CD14-positive monocyte (primary cell): ENCODE measurements at regions not wholly inside any gene's neighbourhood (a gene's known extent, or its start where the extent isn't known, plus 50 kb on each side); places are given as distances from the start of the nearest gene placed in this dataset.

Source experiments
- DNase-seq, 3 donors: peaks; one replicate each; pipeline ENCODE4 v3.0.0-alpha.2; 2011 to 2022
- H2AFZ ChIP-seq: 2 replicates; pipeline ENCODE4 v1.6.0; 2012; ENCODE audit warnings: mild to moderate bottlenecking, low read depth, low read length, inconsistent platforms; ENCODE audit not compliant: insufficient read depth, poor library complexity, severe bottlenecking
- H3K27ac ChIP-seq, 2 donors: 1 replicate in 1 of 2; 2 replicates in 1 of 2; pipeline ENCODE4 v1.5.1; 2012 to 2013; ENCODE audit warnings: low read length in 2 of 2, control low read depth in 1 of 2, inconsistent platforms in 1 of 2, low read depth in 1 of 2, mild to moderate bottlenecking in 1 of 2
- H3K27me3 ChIP-seq, 2 donors: one replicate each; pipeline versions ENCODE4 v1.6.0 to v1.6.1; 2011 to 2013; ENCODE audit warnings: low read length in 2 of 2; ENCODE audit not compliant: control insufficient read depth in 2 of 2, insufficient read depth in 2 of 2
- H3K36me3 ChIP-seq, 2 donors: replicated peaks in 1 of 2; 1 replicate in 1 of 2; 2 replicates in 1 of 2; pipeline versions ENCODE4 v1.5.1 to v1.6.1; 2012 to 2013; ENCODE audit warnings: low read length in 2 of 2, control low read depth in 1 of 2, inconsistent platforms in 1 of 2, mild to moderate bottlenecking in 1 of 2; ENCODE audit not compliant: insufficient read depth in 2 of 2, control insufficient read depth in 1 of 2
- H3K4me1 ChIP-seq, 2 donors: 1 replicate in 1 of 2; 2 replicates in 1 of 2; pipeline versions ENCODE4 v1.5.1 to v1.6.1; 2012 to 2013; ENCODE audit warnings: low read length in 2 of 2, control low read depth in 1 of 2, inconsistent platforms in 1 of 2, mild to moderate bottlenecking in 1 of 2, moderate library complexity in 1 of 2; ENCODE audit not compliant: insufficient read depth in 2 of 2, control insufficient read depth in 1 of 2
- H3K4me2 ChIP-seq: replicated peaks from 2 replicates; pipeline ENCODE3; 2012; ENCODE audit warnings: low read length, moderate library complexity, mild to moderate bottlenecking; ENCODE audit not compliant: poor library complexity, severe bottlenecking; ENCODE audit errors: extremely low read depth
- H3K4me3 ChIP-seq, 3 experiments: fragments of 200-600 bp in 1 of 3; sonication (generic) in 1 of 3; replicated peaks in 1 of 3; 1 replicate in 2 of 3; 2 replicates in 1 of 3; pipeline ENCODE4 v1.5.1; 2011 to 2013; ENCODE audit warnings: low read length in 3 of 3, mild to moderate bottlenecking in 3 of 3, control low read depth in 2 of 3, low read depth in 2 of 3, inconsistent platforms in 1 of 3, moderate library complexity in 1 of 3
- H3K79me2 ChIP-seq: 2 replicates; pipeline ENCODE4 v1.6.0; 2012; ENCODE audit warnings: mild to moderate bottlenecking, control low read depth, inconsistent platforms, low read length, moderate library complexity; ENCODE audit not compliant: insufficient read depth
- H3K9ac ChIP-seq: 2 replicates; pipeline ENCODE4 v1.6.0; 2017; ENCODE audit warnings: low read length, mild to moderate bottlenecking; ENCODE audit not compliant: insufficient read depth, poor library complexity, severe bottlenecking
- H3K9me3 ChIP-seq, 2 donors: replicated peaks in 1 of 2; 1 replicate in 1 of 2; 2 replicates in 1 of 2; pipeline versions ENCODE4 v1.5.1 to v1.6.1; 2012 to 2013; ENCODE audit warnings: low read length in 2 of 2, control low read depth in 1 of 2; ENCODE audit not compliant: control insufficient read depth in 1 of 2, insufficient read depth in 1 of 2
- H4K20me1 ChIP-seq: 2 replicates; pipeline ENCODE4 v1.6.0; 2012; ENCODE audit warnings: mild to moderate bottlenecking, low read length, control low read depth, moderate library complexity; ENCODE audit not compliant: insufficient read depth
- H3K27ac Mint-ChIP-seq, 7 donors: one replicate each; pipeline ENCODE4 v1.8.0; 2020; ENCODE audit warnings: mild to moderate bottlenecking in 7 of 7, mixed read lengths in 7 of 7, moderate library complexity in 6 of 7, inconsistent platforms in 2 of 7
- H3K27me3 Mint-ChIP-seq, 3 donors: one replicate each; pipeline ENCODE4 v1.8.0; 2021 to 2022; ENCODE audit warnings: low read depth in 3 of 3, mild to moderate bottlenecking in 3 of 3, mixed read lengths in 3 of 3, moderate library complexity in 3 of 3, inconsistent platforms in 1 of 3
- H3K36me3 Mint-ChIP-seq, 2 donors: one replicate each; pipeline ENCODE4 v1.8.0; 2020; ENCODE audit warnings: mixed read lengths in 2 of 2, inconsistent platforms in 1 of 2, mild to moderate bottlenecking in 1 of 2
- H3K4me1 Mint-ChIP-seq: one replicate; pipeline ENCODE4 v1.8.0; 2020; ENCODE audit warnings: mild to moderate bottlenecking, mixed read lengths
- H3K4me3 Mint-ChIP-seq, 2 donors: one replicate each; pipeline ENCODE4 v1.8.0; 2020; ENCODE audit warnings: mild to moderate bottlenecking in 2 of 2, mixed read lengths in 2 of 2, moderate library complexity in 1 of 2
- H3K9me3 Mint-ChIP-seq, 7 donors: one replicate each; pipeline ENCODE4 v1.8.0; 2020 to 2022; ENCODE audit warnings: mixed read lengths in 7 of 7, mild to moderate bottlenecking in 6 of 7, moderate library complexity in 6 of 7, inconsistent platforms in 2 of 7
- whole genome bisulfite sequencing: methylation state at CpG from one replicate; pipeline ENCODE4 v1.1.5; 2013; ENCODE audit warnings: missing lambda C conversion rate; ENCODE audit not compliant: insufficient coverage; 5-methylcytosine and 5-hydroxymethylcytosine counted together
- intact Hi-C, 2 donors: fragments of 100-400 bp; cut with micrococcal nuclease; formaldehyde crosslinking; loops; one replicate each; pipeline versions ENCODE4 v1.15.0 to v1.15.1; 2023
- TF ChIP-seq, protein P1 (sequence below): fragments of 200-600 bp; IDR thresholded peaks from one replicate; pipeline ENCODE4 v1.8.0; 2022; ENCODE audit warnings: antibody characterized with exemption, mild to moderate bottlenecking

DNA sequence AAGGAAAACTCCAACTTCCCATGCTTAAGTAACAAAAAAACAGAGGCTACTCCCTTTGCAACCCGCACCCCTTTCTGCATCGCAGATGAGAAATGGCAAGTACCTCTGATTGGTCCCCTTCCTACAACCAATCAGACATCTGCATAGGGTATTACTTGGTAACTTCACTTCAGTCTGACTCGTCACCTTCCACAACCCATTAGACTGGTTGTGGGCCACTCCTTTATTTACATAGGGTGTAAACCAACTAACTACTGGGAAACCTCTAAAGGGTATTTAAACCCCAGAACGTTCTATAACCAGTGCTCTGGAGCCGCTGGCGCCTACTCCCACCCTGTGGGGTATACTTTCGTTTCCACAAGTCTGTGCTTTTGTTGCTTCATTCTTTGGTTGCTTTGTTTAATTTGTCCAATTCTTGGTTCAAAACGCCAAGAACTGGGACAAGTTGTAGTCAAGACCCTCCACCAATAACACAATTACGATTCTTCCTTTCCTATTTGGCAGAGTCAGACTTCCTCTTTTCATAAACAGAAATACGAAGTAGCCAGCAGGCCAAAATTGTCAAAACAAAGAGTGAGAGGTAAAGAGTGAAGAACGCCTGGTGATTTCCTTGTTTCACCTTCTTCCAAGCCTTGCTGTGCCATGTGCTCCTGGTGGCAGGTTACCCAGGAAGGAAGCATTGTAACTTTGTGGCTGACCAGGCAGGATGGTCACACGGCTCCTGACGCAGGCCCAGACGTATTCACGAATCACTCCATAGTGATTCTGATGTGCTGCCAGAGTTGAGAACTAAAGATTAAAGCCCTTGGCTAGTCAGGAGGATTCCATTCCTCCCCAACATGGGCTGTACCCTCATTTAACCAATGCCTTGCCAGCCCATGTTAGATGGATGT lies 477.4 kb downstream of the ARHGEF28 start:
- intact Hi-C loops = no loop called here
- H3K4me1 ChIP-seq = no peaks in the 10 kb centered on the region
- Mint-ChIP-seq H3K27me3 (peaks cover 0 to 2% (median 1%) of the 10 kb centered on the region in 3 donors), H3K27ac (no peak overlapping the region), H3K4me3 (no peak overlapping the region), H3K36me3 (no peaks in the 10 kb centered on the region), H3K9me3 (peaks cover 2 to 14% (median 7%) of the 10 kb centered on the region in 7 donors), H3K4me1 (peaks cover 4% of the 10 kb centered on the region)
- 81% methylated on average over 7 of the region's 15 CpGs for WGBS
- TF ChIP-seq, protein P1, sequence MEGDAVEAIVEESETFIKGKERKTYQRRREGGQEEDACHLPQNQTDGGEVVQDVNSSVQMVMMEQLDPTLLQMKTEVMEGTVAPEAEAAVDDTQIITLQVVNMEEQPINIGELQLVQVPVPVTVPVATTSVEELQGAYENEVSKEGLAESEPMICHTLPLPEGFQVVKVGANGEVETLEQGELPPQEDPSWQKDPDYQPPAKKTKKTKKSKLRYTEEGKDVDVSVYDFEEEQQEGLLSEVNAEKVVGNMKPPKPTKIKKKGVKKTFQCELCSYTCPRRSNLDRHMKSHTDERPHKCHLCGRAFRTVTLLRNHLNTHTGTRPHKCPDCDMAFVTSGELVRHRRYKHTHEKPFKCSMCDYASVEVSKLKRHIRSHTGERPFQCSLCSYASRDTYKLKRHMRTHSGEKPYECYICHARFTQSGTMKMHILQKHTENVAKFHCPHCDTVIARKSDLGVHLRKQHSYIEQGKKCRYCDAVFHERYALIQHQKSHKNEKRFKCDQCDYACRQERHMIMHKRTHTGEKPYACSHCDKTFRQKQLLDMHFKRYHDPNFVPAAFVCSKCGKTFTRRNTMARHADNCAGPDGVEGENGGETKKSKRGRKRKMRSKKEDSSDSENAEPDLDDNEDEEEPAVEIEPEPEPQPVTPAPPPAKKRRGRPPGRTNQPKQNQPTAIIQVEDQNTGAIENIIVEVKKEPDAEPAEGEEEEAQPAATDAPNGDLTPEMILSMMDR = no peak
- H3K27me3 ChIP-seq = no peaks in the 10 kb centered on the region
- H3K27ac ChIP-seq = no peak overlapping the region
- no peak overlapping the region for H2AFZ ChIP-seq
- no peaks in the 10 kb centered on the region for H4K20me1 ChIP-seq
- H3K79me2 ChIP-seq = no peaks in the 10 kb centered on the region
- no peak for DNase-seq
- peaks cover 0 to 6% of the 10 kb centered on the region in 2 donors for H3K9me3 ChIP-seq
- H3K4me3 ChIP-seq = no peak overlapping the region
- H3K9ac ChIP-seq = no peak overlapping the region
- no peak overlapping the region for H3K4me2 ChIP-seq
- no peaks in the 10 kb centered on the region for H3K36me3 ChIP-seq

DNA sequence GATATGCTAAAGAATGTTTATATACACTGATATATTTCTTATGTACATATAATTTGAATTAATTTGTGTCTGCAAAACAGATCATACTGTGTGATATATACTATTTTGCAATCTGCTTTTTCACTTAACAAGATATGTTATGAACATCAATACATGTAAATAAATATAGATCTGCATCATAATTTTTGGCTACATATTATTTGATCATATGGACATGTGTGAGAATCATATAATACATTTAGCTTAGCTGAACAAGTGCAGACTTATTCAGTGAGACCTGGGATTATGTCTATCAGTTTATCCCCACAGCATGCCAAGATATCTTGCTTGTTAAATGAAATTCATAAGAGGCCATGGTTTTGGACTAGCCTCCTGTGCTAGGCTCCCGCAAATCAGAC lies 474.3 kb downstream of the ARHGEF28 start:
- Mint-ChIP-seq H3K4me1 (peaks cover 4% of the 10 kb centered on the region), H3K27ac (no peak overlapping the region), H3K36me3 (no peaks in the 10 kb centered on the region), H3K9me3 (peaks cover 2 to 14% (median 7%) of the 10 kb centered on the region in 7 donors), H3K27me3 (peaks cover 0 to 1% (median 0%) of the 10 kb centered on the region in 3 donors), H3K4me3 (no peak overlapping the region)
- Histone ChIP-seq H3K4me2 (no peak overlapping the region), H4K20me1 (no peaks in the 10 kb centered on the region), H3K79me2 (no peaks in the 10 kb centered on the region), H3K9me3 (peaks cover 0 to 6% of the 10 kb centered on the region in 2 donors), H3K4me1 (no peaks in the 10 kb centered on the region), H3K36me3 (no peaks in the 10 kb centered on the region), H3K27me3 (no peaks in the 10 kb centered on the region), H3K4me3 (no peak overlapping the region), H2AFZ (no peak overlapping the region), H3K27ac (no peak overlapping the region), H3K9ac (no peak overlapping the region)
- DNase-seq = no peak
- intact Hi-C loops = no loop called here
- WGBS = 100% methylated on average over 1 of the region's 1 CpG
- TF ChIP-seq, protein P1 = no peak
